ENCODE measurements at regions not wholly inside any gene's neighbourhood (a gene's known extent, or its start where the extent isn't known, plus 50 kb on each side); places are given as distances from the start of the nearest gene placed in this dataset.

DNA sequence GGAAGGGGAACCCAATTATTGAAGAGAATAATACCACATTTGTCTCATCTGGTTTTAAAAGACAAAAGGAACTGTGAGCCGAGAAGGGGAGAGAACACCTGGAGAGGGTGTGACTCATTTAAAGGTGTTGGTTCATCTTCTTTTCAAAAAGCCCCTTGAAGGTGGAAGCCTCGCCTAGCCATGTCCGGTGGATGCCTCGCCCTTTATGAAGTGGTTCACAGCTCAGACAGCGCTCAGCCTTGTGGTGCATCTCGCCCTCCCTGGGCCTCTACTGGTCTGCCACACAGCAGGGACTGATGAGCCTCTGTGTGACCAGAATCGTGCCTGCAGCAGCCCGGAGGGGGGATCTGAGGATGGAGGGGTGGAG is 290.0 kb upstream of the CXCR4 start:
- no peak overlapping the region for H3K4me3 ChIP-seq
- DNase-seq (ENCODE audit: low spot score in 2 of 2) = no peak
- H3K27ac ChIP-seq = no peak overlapping the region
- H3K4me1 ChIP-seq = no peaks in the 10 kb centered on the region
- no peaks in the 10 kb centered on the region for H3K9me3 ChIP-seq
- WGBS = 62% methylated on average over 7 of the region's 8 CpGs
- H3K36me3 ChIP-seq = no peaks in the 10 kb centered on the region
- TF ChIP-seq POLR2A (IDR thresholded peaks at IDR 0.05) (no peak), EP300 (IDR thresholded peaks at IDR 0.05) (no peak), POLR2AphosphoS5 (IDR thresholded peaks at IDR 0.05) (no peak), CTCF (IDR thresholded peaks at IDR 0.05) (no peak)
- peaks cover 29% of the 10 kb centered on the region for H3K27me3 ChIP-seq

GRCh38 chr2:136407117-136407951 is 289.4 kb upstream of the CXCR4 start:
- no peak for DNase-seq (ENCODE audit: low spot score in 2 of 2)
- Histone ChIP-seq H3K27me3 (peaks cover 29% of the 10 kb centered on the region), H3K9me3 (no peaks in the 10 kb centered on the region), H3K4me3 (no peak overlapping the region), H3K4me1 (no peaks in the 10 kb centered on the region), H3K36me3 (no peaks in the 10 kb centered on the region), H3K27ac (no peak overlapping the region)
- no peak for TF ChIP-seq POLR2A (IDR thresholded peaks at IDR 0.05)
- no peak for TF ChIP-seq POLR2AphosphoS5 (IDR thresholded peaks at IDR 0.05)
- TF ChIP-seq CTCF (IDR thresholded peaks at IDR 0.05) = no peak
- no peak for TF ChIP-seq EP300 (IDR thresholded peaks at IDR 0.05)
- 26% methylated on average over 8 of the region's 8 CpGs for WGBS

GRCh38 chr2:136404925-136405324 is 287.0 kb upstream of the CXCR4 start:
- H3K27ac ChIP-seq = no peak overlapping the region
- TF ChIP-seq POLR2A (IDR thresholded peaks at IDR 0.05) (no peak), EP300 (IDR thresholded peaks at IDR 0.05) (no peak), POLR2AphosphoS5 (IDR thresholded peaks at IDR 0.05) (no peak)
- 92% methylated on average over 4 of the region's 4 CpGs for WGBS
- DNase-seq (ENCODE audit: low spot score in 2 of 2) = no peak
- H3K36me3 ChIP-seq = no peaks in the 10 kb centered on the region
- H3K9me3 ChIP-seq = no peaks in the 10 kb centered on the region
- peaks cover 29% of the 10 kb centered on the region for H3K27me3 ChIP-seq
- no peak overlapping the region for H3K4me3 ChIP-seq
- no peaks in the 10 kb centered on the region for H3K4me1 ChIP-seq

- Histone ChIP-seq H3K4me3 (no peak overlapping the region), H3K4me1 (no peaks in the 10 kb centered on the region), H3K27me3 (peaks cover 29% of the 10 kb centered on the region), H3K9me3 (no peaks in the 10 kb centered on the region), H3K27ac (no peak overlapping the region), H3K36me3 (no peaks in the 10 kb centered on the region)
- no peak for DNase-seq (ENCODE audit: low spot score in 2 of 2)
- no peak for TF ChIP-seq POLR2A (IDR thresholded peaks at IDR 0.05)
Observed at GRCh38 chr2:136404176-136404575, 286.2 kb upstream of the CXCR4 start.

- no peak for TF ChIP-seq EP300 (IDR thresholded peaks at IDR 0.05)
- no peak for TF ChIP-seq POLR2A (IDR thresholded peaks at IDR 0.05)
- no peak for TF ChIP-seq CTCF (IDR thresholded peaks at IDR 0.05)
- no peak for TF ChIP-seq POLR2AphosphoS5 (IDR thresholded peaks at IDR 0.05)
- H3K9me3 ChIP-seq = no peaks in the 10 kb centered on the region
- no peak overlapping the region for H3K27ac ChIP-seq
- no peak overlapping the region for H3K4me3 ChIP-seq
- WGBS = 59% methylated on average over 6 of the region's 6 CpGs
- peaks cover 19% of the 10 kb centered on the region for H3K27me3 ChIP-seq
- no peaks in the 10 kb centered on the region for H3K4me1 ChIP-seq
- H3K36me3 ChIP-seq = no peaks in the 10 kb centered on the region
- DNase-seq (ENCODE audit: low spot score in 2 of 2) = no peak
Observed at GRCh38 chr2:136402281-136402680, 284.3 kb upstream of the CXCR4 start.

DNA sequence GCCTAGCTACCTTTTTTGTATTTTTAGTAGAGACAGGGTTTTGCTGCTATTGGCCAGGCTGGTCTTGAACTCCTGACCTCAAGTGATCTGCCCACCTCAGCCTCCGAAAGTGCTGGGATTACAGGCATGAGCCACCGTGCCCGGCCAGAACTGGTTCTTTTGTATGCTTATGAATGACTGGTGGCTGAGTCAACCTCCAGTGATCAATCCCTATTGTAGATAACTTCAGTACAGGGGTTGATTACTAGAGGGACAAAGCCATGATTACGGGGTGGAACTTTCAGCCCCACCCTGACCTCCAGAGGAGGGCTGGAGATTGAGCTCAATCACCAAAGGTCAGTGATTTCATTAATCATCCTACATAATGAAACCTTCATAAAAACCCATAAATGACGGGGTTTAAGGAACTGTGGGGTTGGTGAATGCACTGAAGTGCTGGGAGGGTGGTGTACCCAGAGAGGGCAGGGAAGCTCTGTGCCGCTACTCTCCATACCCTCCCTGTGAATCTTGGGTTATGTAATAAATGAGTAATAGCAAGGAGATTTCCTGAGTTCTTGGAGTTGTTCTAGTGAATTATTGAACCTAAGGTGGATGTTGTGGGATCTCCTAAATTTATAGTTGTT is 281.8 kb upstream of the CXCR4 start:
- no peaks in the 10 kb centered on the region for H3K36me3 ChIP-seq
- H3K27me3 ChIP-seq = peaks cover 12% of the 10 kb centered on the region
- no peak overlapping the region for H3K27ac ChIP-seq
- 81% methylated on average over 6 of the region's 6 CpGs for WGBS
- no peak overlapping the region for H3K4me3 ChIP-seq
- DNase-seq (ENCODE audit: low spot score in 2 of 2) = no peak
- H3K9me3 ChIP-seq = no peaks in the 10 kb centered on the region
- H3K4me1 ChIP-seq = no peaks in the 10 kb centered on the region
- TF ChIP-seq CTCF (IDR thresholded peaks at IDR 0.05) (no peak), POLR2AphosphoS5 (IDR thresholded peaks at IDR 0.05) (no peak), EP300 (IDR thresholded peaks at IDR 0.05) (no peak), POLR2A (IDR thresholded peaks at IDR 0.05) (no peak)
